Breast epithelium (tissue), 4 donors: ENCODE measurements at regions not wholly inside any gene's neighbourhood (a gene's known extent, or its start where the extent isn't known, plus 50 kb on each side); places are given as distances from the start of the nearest gene placed in this dataset.

ENCODE experiments used
- DNase-seq, 2 donors: peaks; one replicate each; pipeline ENCODE4 v3.0.0-alpha.2; 2019; ENCODE audit warnings: low spot score in 2 of 2
- H3K27ac ChIP-seq, 2 donors: fragments of 200-600 bp; sonication (generic) in 1 of 2; one replicate each; pipeline ENCODE4 v1.5.1; 2016 to 2019; ENCODE audit warnings: mild to moderate bottlenecking in 1 of 2
- H3K27me3 ChIP-seq, 2 donors: fragments of 200-600 bp; sonication (generic) in 1 of 2; one replicate each; pipeline versions ENCODE4 v1.5.1 to v1.6.0; 2017 to 2019; ENCODE audit warnings: control low read depth in 1 of 2, mild to moderate bottlenecking in 1 of 2
- H3K36me3 ChIP-seq: fragments of 200-600 bp; one replicate; pipeline ENCODE4 v1.5.1; 2019
- H3K4me1 ChIP-seq, 2 donors: fragments of 200-600 bp; sonication (generic); one replicate each; pipeline ENCODE4 v1.5.1; 2016 to 2019; ENCODE audit warnings: control low read depth in 1 of 2
- H3K4me3 ChIP-seq, 3 donors: fragments of 200-600 bp; sonication (generic); 1 replicate in 2 of 3; 2 replicates in 1 of 3; pipeline ENCODE4 v1.5.1; 2016 to 2019; ENCODE audit warnings: mild to moderate bottlenecking in 3 of 3, moderate library complexity in 2 of 3
- H3K9me3 ChIP-seq, 2 donors: fragments of 200-600 bp; sonication (generic) in 1 of 2; one replicate each; pipeline ENCODE4 v1.5.1; 2016 to 2019; ENCODE audit warnings: control low read depth in 1 of 2
- POLR2A ChIP-seq: fragments of 450-650 bp; IDR thresholded peaks from one replicate; pipeline ENCODE4 v1.6.1; 2016; ENCODE audit warnings: antibody characterized with exemption, mild to moderate bottlenecking, moderate library complexity
- POLR2AphosphoS5 ChIP-seq, 3 donors: sonication (generic); formaldehyde crosslinking; IDR thresholded peaks; one replicate each; pipeline ENCODE4 v1.6.1; 2017; ENCODE audit warnings: antibody characterized with exemption in 3 of 3
- intact Hi-C: fragments of 100-400 bp; cut with DNase I; formaldehyde crosslinking; loops from one replicate; pipeline ENCODE4 v1.15.1; 2023; ENCODE audit warnings: low total_unique reads
- TF ChIP-seq, protein P1 (sequence below), 3 donors: fragments of 450-650 bp; IDR thresholded peaks; one replicate each; pipeline ENCODE4 v1.5.1; 2016 to 2017; ENCODE audit warnings: antibody characterized with exemption in 3 of 3, mild to moderate bottlenecking in 3 of 3, moderate library complexity in 3 of 3

- no peak for DNase-seq
- Histone ChIP-seq H3K27ac (no peak overlapping the region), H3K4me3 (no peak overlapping the region), H3K27me3 (no peaks in the 10 kb centered on the region), H3K4me1 (no peaks in the 10 kb centered on the region), H3K36me3 (no peaks in the 10 kb centered on the region), H3K9me3 (no peaks in the 10 kb centered on the region)
- TF ChIP-seq, protein P1, sequence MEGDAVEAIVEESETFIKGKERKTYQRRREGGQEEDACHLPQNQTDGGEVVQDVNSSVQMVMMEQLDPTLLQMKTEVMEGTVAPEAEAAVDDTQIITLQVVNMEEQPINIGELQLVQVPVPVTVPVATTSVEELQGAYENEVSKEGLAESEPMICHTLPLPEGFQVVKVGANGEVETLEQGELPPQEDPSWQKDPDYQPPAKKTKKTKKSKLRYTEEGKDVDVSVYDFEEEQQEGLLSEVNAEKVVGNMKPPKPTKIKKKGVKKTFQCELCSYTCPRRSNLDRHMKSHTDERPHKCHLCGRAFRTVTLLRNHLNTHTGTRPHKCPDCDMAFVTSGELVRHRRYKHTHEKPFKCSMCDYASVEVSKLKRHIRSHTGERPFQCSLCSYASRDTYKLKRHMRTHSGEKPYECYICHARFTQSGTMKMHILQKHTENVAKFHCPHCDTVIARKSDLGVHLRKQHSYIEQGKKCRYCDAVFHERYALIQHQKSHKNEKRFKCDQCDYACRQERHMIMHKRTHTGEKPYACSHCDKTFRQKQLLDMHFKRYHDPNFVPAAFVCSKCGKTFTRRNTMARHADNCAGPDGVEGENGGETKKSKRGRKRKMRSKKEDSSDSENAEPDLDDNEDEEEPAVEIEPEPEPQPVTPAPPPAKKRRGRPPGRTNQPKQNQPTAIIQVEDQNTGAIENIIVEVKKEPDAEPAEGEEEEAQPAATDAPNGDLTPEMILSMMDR (IDR thresholded peaks at IDR 0.05): no peak
- TF ChIP-seq POLR2AphosphoS5 (IDR thresholded peaks at IDR 0.05): no peak
- TF ChIP-seq POLR2A: no peak
- intact Hi-C loops: no loop called here
These were observed 396.0 kb downstream of the SEMA3D start for GRCh38 chr7:84790882-84791281.

- no peak for DNase-seq
- Histone ChIP-seq H3K4me1 (no peaks in the 10 kb centered on the region), H3K4me3 (no peak overlapping the region), H3K27ac (no peak overlapping the region), H3K36me3 (no peaks in the 10 kb centered on the region), H3K27me3 (no peaks in the 10 kb centered on the region), H3K9me3 (no peaks in the 10 kb centered on the region)
- TF ChIP-seq, protein P1 (IDR thresholded peaks at IDR 0.05): no peak
- TF ChIP-seq POLR2A: no peak
- TF ChIP-seq POLR2AphosphoS5 (IDR thresholded peaks at IDR 0.05): no peak
- intact Hi-C loops: no loop called here
These were observed 400.8 kb downstream of the SEMA3D start for GRCh38 chr7:84786073-84786472.

DNA sequence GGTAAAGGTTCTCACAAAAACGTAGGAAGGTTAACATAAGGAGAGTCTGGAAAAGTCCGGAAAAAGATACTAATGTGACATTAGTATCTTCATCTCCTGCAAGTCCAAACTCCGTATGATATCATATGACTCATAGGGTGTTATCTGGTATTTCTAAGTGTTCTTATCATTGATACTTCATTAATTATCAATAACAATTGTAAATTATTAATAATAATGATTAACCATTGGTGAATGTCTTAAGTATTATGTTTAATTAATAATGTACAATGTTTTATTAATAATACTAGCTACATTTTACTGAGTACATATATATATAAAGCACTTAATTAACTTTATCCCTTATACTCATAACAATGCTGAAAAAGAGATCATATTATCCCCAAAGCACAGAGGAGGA lies 402.4 kb downstream of the SEMA3D start:
- H3K4me1 ChIP-seq: no peaks in the 10 kb centered on the region
- no peak overlapping the region for H3K4me3 ChIP-seq
- no peak overlapping the region for H3K27ac ChIP-seq
- no peak for DNase-seq
- H3K27me3 ChIP-seq: no peaks in the 10 kb centered on the region
- no peaks in the 10 kb centered on the region for H3K36me3 ChIP-seq
- no peak for TF ChIP-seq POLR2AphosphoS5 (IDR thresholded peaks at IDR 0.05)
- TF ChIP-seq POLR2A: no peak
- no peaks in the 10 kb centered on the region for H3K9me3 ChIP-seq
- intact Hi-C loops: no loop called here

DNA sequence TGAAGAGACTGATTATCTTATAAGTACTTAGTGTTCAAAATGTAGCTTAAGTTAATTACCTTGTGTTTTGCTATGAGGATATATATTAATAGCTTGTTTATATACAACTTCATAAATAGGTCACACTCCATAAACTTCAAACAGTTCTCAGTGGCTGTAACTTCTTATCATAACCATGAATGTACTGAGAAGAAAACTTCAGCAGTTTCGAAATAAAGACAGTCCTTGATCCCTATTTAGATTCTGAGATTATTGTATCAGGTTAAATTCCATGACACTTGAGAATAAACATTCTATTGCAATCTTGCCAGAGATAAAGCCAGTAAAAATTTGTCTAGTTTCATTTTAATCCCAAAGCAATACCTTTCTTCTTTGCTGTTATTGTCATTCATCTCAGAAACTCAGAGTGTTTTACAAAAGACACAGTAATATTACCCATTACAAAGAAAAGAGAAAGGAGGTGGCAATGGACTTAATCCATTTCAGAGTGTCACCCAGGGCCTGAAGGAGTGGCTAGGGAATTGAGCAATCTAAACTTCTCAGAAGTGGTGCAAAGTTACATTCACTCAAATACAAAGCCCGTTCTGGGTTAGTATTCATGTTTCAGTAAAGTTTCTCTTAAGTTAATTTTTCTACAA lies 403.6 kb downstream of the SEMA3D start:
- no peak overlapping the region for H3K4me3 ChIP-seq
- no peaks in the 10 kb centered on the region for H3K36me3 ChIP-seq
- H3K27ac ChIP-seq: no peak overlapping the region
- H3K27me3 ChIP-seq: no peaks in the 10 kb centered on the region
- H3K9me3 ChIP-seq: no peaks in the 10 kb centered on the region
- no peaks in the 10 kb centered on the region for H3K4me1 ChIP-seq
- intact Hi-C loops: no loop called here
- DNase-seq: no peak
- no peak for TF ChIP-seq POLR2A
- TF ChIP-seq POLR2AphosphoS5 (IDR thresholded peaks at IDR 0.05): no peak
- TF ChIP-seq, protein P1 (IDR thresholded peaks at IDR 0.05): no peak

GRCh38 chr7:84781838-84782237 lies 405.0 kb downstream of the SEMA3D start:
- intact Hi-C loops: no loop called here
- Histone ChIP-seq H3K9me3 (no peaks in the 10 kb centered on the region), H3K4me1 (no peaks in the 10 kb centered on the region), H3K4me3 (no peak overlapping the region), H3K36me3 (no peaks in the 10 kb centered on the region), H3K27me3 (no peaks in the 10 kb centered on the region), H3K27ac (no peak overlapping the region)
- TF ChIP-seq POLR2AphosphoS5 (IDR thresholded peaks at IDR 0.05) (no peak), POLR2A (no peak)
- TF ChIP-seq, protein P1 (IDR thresholded peaks at IDR 0.05): no peak
- no peak for DNase-seq
